BE2C (cell line): ENCODE measurements at regions not wholly inside any gene's neighbourhood (a gene's known extent, or its start where the extent isn't known, plus 50 kb on each side); places are given as distances from the start of the nearest gene placed in this dataset.
"Not testable (repeated sequence)": the region's sequence is repeated elsewhere in the genome, so short reads cannot be mapped to it uniquely, and the experiment has no call there.

Experiments
- DNase-seq: peaks from one replicate; pipeline ENCODE4 v3.0.0-alpha.2; 2020
- H3K27me3 ChIP-seq: fragments of 250-450 bp; sonication (Bioruptor Pico); 2 replicates; pipeline ENCODE4 v1.5.1; 2020; ENCODE audit warnings: mild to moderate bottlenecking
- H3K36me3 ChIP-seq: fragments of 250-450 bp; sonication (Bioruptor Pico); 2 replicates; pipeline ENCODE4 v1.5.1; 2020; ENCODE audit warnings: mild to moderate bottlenecking
- H3K4me1 ChIP-seq: fragments of 250-450 bp; sonication (Bioruptor Pico); 2 replicates; pipeline ENCODE4 v1.5.1; 2020
- H3K4me3 ChIP-seq: 2 replicates; pipeline ENCODE4 v1.5.1; 2011; ENCODE audit warnings: low read depth, low read length
- H3K9me3 ChIP-seq: fragments of 250-450 bp; sonication (Bioruptor Pico); 2 replicates; pipeline ENCODE4 v1.5.1; 2020
- CTCF ChIP-seq: IDR thresholded peaks from 2 replicates; pipeline ENCODE4 v1.5.1; 2012; ENCODE audit warnings: mild to moderate bottlenecking, low read depth, low read length

DNA sequence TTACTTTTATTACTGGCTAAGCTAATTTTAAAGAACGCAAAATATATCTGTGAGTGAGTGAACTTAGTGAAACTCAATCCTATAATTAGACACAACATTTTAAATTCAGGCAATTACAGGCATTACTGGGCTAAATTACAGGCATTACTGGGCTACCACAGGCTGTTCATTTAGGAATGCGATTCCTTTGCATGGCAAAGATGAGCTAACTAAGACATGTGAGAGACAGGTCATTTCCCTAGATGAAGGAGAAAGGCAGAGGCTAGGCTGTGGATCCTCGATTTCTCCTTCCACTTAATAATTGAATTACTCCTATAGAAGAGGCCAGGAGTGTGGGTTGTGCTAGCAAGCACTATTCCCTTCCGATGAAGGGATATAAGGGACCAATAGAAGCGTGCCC, 429.4 kb upstream of the LMO3 start:
- no peak for TF ChIP-seq CTCF
- no peak for DNase-seq
- Histone ChIP-seq H3K27me3 (no peaks in the 10 kb centered on the region), H3K36me3 (no peaks in the 10 kb centered on the region), H3K9me3 (no peaks in the 10 kb centered on the region), H3K4me1 (no peaks in the 10 kb centered on the region), H3K4me3 (no peak overlapping the region)

- no peak overlapping the region for H3K4me3 ChIP-seq
- H3K27me3 ChIP-seq, result no peaks in the 10 kb centered on the region
- TF ChIP-seq CTCF, result no peak
These were observed 424.4 kb upstream of the LMO3 start for GRCh38 chr12:17030338-17030737.

DNA sequence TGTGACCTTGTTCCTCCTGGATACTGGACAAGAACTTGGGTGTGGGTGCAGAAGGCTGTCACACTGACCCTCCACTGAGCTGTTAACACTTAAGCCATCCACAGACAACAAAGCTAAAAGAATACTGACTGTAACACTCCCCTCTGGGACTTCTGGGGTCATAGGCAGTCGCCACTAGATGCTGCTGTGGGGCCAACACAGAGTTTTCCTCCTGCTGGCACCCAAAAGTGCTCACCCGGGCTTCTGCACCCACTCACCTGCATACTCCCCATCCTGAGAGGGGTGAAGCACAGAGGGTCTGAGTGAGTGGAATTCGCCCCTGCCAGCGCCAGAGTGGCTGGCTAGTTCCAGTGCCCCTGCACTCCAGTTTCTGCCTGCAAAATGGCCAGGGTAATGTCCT, 422.4 kb upstream of the LMO3 start:
- no peak for TF ChIP-seq CTCF
- Histone ChIP-seq H3K27me3 (no peaks in the 10 kb centered on the region), H3K4me3 (no peak overlapping the region), H3K9me3 (no peaks in the 10 kb centered on the region), H3K4me1 (no peaks in the 10 kb centered on the region), H3K36me3 (no peaks in the 10 kb centered on the region)
- no peak for DNase-seq

More at GRCh38 chr12:17030338-17030737, 424.4 kb upstream of the LMO3 start:
- Histone ChIP-seq H3K4me1 (no peaks in the 10 kb centered on the region), H3K9me3 (no peaks in the 10 kb centered on the region), H3K36me3 (no peaks in the 10 kb centered on the region)
- DNase-seq, result no peak

DNA sequence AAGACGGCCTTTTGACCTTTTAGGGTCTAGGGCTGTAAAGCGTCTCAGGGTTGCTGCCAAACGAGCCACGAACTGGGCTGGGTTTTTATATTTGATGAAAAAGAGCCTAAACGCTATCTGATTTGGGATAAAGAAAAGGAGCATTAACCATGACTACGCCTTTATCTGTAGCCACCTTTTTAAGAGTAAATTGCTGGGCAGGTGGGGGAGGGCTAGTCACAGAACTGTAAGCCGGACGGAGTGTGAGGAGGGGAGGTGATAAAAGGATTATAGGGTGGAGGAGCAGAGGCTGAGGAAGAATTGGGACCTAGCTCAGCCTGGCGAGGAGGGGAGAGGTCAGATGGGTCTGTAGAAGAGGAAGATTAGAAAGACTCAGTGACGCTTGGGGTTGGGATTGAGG, 419.5 kb upstream of the LMO3 start:
- not testable (repeated sequence) for H3K27me3 ChIP-seq, DNase-seq, H3K9me3 ChIP-seq, H3K4me3 ChIP-seq, H3K36me3 ChIP-seq, H3K4me1 ChIP-seq

GRCh38 chr12:17020765-17021164, 414.8 kb upstream of the LMO3 start:
- no peaks in the 10 kb centered on the region for H3K27me3 ChIP-seq
- no peaks in the 10 kb centered on the region for H3K4me1 ChIP-seq
- H3K36me3 ChIP-seq, result no peaks in the 10 kb centered on the region
- H3K4me3 ChIP-seq, result no peak overlapping the region
- no peak for TF ChIP-seq CTCF
- no peaks in the 10 kb centered on the region for H3K9me3 ChIP-seq
- no peak for DNase-seq

- DNase-seq, result no peak
- H3K4me3 ChIP-seq, result no peak overlapping the region
- H3K4me1 ChIP-seq, result no peaks in the 10 kb centered on the region
- no peaks in the 10 kb centered on the region for H3K36me3 ChIP-seq
- no peak for TF ChIP-seq CTCF
- H3K9me3 ChIP-seq, result no peaks in the 10 kb centered on the region
- no peaks in the 10 kb centered on the region for H3K27me3 ChIP-seq
These were observed 411.4 kb upstream of the LMO3 start for GRCh38 chr12:17017402-17017801.
